Fibroblast of the aortic adventitia (primary cell): ENCODE measurements at regions not wholly inside any gene's neighbourhood (a gene's known extent, or its start where the extent isn't known, plus 50 kb on each side); places are given as distances from the start of the nearest gene placed in this dataset.
"Not testable (repeated sequence)": the region's sequence is repeated elsewhere in the genome, so short reads cannot be mapped to it uniquely, and the experiment has no call there.

Experiments used
- DNase-seq: peaks from one replicate; pipeline ENCODE4 v3.0.0-alpha.2; 2010; ENCODE audit warnings: low read depth
- H3K4me3 ChIP-seq: 2 replicates; pipeline ENCODE4 v1.5.1; 2011; ENCODE audit warnings: low read depth, mild to moderate bottlenecking, control low read depth, low read length, moderate library complexity
- TF ChIP-seq, protein P1 (sequence below): IDR thresholded peaks from 2 replicates; pipeline ENCODE4 v1.5.1; 2011; ENCODE audit warnings: mild to moderate bottlenecking, low read length, control low read depth, inconsistent platforms; ENCODE audit not compliant: insufficient read depth

DNA sequence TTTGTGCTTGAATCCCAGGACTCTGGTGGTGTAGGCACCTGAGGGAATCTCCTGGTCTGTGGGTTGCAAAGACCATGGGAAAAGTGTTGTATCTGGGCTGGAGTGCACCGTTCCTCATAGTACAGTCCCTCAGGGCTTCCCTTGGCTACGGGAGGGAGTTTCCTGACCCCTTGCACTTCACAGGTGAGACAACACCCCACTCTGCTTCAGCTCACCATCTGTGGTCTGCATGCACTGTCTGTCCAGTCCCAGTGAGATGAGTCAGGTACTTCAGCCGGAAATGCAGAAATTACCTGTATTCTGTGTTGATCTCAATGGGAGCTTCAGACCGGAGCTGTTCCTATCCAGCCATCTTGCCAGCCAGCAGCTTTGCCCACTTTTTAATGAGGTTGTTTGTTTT lies 353.0 kb upstream of the IRS4 start:
- DNase-seq, result no peak
- TF ChIP-seq, protein P1, sequence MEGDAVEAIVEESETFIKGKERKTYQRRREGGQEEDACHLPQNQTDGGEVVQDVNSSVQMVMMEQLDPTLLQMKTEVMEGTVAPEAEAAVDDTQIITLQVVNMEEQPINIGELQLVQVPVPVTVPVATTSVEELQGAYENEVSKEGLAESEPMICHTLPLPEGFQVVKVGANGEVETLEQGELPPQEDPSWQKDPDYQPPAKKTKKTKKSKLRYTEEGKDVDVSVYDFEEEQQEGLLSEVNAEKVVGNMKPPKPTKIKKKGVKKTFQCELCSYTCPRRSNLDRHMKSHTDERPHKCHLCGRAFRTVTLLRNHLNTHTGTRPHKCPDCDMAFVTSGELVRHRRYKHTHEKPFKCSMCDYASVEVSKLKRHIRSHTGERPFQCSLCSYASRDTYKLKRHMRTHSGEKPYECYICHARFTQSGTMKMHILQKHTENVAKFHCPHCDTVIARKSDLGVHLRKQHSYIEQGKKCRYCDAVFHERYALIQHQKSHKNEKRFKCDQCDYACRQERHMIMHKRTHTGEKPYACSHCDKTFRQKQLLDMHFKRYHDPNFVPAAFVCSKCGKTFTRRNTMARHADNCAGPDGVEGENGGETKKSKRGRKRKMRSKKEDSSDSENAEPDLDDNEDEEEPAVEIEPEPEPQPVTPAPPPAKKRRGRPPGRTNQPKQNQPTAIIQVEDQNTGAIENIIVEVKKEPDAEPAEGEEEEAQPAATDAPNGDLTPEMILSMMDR, result no peak
- no peak overlapping the region for H3K4me3 ChIP-seq

DNA sequence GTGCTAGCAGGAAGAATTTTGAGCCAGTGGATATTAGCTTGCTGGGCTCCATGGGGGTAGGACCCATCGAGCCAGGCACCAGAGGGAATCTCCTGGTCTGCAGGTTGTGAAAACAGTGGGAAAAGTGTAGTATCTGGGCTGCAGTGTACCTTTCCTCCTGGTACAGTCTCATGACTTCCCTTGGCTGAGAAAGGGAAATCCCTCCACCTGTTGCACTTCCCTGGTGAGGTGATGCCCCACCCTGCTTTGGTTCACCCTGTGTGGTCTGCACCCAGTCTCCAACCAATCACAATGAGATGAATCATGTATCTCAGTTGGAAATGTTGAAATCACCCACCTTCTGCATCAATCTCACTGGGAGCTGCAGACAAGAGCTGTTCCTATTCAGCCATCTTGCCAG lies 341.4 kb upstream of the IRS4 start:
- H3K4me3 ChIP-seq, result no peak overlapping the region
- TF ChIP-seq, protein P1, result no peak
- no peak for DNase-seq

DNA sequence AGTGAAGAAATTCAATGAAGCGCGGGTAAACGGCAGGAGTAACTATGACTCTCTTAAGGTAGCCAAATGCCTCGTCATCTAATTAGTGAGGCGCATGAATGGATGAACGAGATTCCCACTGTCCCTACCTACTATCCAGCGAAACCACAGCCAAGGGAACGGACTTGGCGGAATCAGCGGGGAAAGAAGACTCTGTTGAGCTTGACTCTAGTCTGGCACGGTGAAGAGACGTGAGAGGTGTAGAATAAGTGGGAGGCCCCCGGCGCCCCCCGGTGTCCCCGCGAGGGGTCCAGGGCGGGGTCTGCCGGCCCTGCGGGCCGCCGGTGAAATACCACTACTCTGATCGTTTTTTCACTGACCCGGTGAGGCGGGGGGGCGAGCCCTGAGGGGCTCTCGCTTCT lies 317.8 kb upstream of the IRS4 start:
- H3K4me3 ChIP-seq, result not testable (repeated sequence)
- DNase-seq, result peak; percentile 62

DNA sequence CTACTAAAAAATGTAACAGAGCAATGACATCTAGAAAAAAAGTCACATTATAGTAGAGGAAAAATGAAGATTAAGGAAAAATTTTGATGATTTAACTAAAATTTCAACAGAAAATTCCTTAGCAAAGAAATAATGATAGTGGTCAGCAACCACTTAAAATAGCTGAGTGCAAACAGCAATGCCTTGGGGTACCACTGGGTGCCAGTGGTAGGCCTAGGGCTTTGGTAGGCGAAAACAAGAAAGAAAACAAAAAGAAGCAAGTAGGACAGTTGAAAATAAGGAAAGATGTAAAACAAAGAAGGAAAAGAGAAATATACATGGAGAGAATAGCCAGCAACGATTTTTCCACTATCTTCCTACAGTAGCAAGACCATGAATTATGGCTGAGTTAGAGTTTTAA lies 313.5 kb upstream of the IRS4 start:
- no peak overlapping the region for H3K4me3 ChIP-seq
- TF ChIP-seq, protein P1, result no peak
- DNase-seq, result no peak

DNA sequence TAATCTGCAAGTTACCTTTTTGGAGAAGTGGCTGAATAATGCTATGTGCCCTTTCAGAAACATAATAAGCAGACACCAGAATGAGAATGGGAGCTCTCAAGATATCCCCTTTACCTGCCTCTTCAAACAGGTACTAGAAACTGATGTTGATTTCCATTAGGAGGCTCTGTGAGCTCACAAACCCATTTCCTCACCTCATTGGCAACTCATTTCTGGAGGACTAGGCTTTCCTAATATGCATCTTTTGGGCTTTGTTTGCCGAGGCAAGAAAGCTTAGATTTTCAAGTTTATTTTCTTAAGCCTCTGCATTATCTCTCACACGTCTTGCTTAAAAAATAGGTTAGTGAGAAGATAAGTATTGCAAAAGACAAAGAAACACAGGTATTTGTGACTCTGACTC lies 313.1 kb upstream of the IRS4 start:
- TF ChIP-seq, protein P1, result no peak
- DNase-seq, result no peak
- no peak overlapping the region for H3K4me3 ChIP-seq

DNA sequence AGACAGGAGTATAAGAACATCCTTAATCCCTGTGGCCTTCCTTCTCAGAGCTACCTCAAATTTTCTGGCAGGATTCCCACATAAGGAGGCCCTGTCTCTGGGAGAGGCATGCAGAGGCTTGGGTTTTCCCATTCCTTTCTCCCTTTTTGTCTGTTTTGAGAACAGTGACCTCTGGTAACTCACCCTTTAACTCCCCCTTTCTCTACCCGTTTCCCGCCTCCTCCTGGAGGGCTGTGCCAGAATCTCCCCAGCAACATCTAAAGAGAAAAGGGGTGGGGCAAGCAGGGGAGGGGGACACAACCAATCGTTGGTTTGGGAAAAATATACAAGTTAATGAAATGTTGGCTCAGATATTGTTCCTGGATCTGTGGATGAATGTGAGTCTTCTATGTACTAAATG lies 303.7 kb upstream of the IRS4 start:
- DNase-seq, result no peak
- no peak overlapping the region for H3K4me3 ChIP-seq
- TF ChIP-seq, protein P1, result no peak

DNA sequence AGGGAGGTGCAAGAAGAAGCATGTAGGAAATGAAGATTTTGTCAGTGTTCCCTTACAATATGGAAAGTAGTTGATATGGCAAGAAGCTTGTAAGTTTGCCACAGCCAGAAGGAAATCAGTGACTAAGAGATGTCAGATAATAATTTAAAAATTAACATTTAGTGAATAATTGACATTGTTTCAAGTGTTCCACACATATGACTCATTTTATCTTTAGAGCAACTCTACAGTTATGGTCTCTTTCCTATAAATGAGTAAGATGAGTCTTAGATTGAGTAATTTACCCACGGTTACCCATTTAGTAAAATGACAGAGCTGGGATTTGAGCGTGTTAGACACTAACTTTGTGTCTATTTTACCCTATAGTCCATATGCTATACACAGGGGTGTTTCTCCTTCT lies 300.3 kb upstream of the IRS4 start:
- no peak overlapping the region for H3K4me3 ChIP-seq
- DNase-seq, result no peak
- TF ChIP-seq, protein P1, result no peak
